ENCODE measurements at regions not wholly inside any gene's neighbourhood (a gene's known extent, or its start where the extent isn't known, plus 50 kb on each side); places are given as distances from the start of the nearest gene placed in this dataset.

DNA sequence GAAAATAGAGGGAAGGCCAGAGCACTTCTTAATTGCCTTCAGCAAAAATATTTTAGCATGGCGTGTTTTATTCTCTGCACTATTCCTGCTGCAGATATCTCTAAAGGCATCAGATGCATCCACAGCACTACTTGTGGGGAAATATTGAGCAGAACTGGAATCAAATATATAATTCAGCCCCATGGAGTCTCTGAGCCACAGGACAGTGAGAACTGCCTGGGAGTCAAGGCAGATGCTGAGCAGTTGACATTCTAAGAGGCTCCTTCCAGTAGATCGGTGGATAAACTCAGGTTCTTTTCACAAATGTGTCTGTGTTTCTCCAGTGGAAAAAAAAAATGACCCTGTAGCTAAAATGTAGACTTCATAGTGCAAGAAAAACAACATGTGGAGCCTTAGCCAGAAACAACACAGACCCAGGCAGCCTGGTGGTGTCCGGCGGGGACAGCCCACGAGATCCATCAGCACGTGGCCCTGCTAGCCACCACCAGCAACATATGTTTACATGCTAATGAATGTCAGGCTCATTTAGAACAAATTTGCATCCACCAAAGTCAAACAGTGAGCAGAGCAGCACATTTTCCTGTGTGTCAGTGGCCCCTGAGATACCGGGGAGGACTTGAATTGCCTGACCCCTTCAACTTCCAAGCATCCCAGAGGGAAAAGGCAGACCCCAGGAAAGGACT lies 123.3 kb upstream of the PFKP start:
- TF ChIP-seq MYNN (tag by site-specific recombination; IDR thresholded peaks at IDR 0.05; ENCODE audit: borderline replicate concordance): no peak
- TF ChIP-seq, protein P1, sequence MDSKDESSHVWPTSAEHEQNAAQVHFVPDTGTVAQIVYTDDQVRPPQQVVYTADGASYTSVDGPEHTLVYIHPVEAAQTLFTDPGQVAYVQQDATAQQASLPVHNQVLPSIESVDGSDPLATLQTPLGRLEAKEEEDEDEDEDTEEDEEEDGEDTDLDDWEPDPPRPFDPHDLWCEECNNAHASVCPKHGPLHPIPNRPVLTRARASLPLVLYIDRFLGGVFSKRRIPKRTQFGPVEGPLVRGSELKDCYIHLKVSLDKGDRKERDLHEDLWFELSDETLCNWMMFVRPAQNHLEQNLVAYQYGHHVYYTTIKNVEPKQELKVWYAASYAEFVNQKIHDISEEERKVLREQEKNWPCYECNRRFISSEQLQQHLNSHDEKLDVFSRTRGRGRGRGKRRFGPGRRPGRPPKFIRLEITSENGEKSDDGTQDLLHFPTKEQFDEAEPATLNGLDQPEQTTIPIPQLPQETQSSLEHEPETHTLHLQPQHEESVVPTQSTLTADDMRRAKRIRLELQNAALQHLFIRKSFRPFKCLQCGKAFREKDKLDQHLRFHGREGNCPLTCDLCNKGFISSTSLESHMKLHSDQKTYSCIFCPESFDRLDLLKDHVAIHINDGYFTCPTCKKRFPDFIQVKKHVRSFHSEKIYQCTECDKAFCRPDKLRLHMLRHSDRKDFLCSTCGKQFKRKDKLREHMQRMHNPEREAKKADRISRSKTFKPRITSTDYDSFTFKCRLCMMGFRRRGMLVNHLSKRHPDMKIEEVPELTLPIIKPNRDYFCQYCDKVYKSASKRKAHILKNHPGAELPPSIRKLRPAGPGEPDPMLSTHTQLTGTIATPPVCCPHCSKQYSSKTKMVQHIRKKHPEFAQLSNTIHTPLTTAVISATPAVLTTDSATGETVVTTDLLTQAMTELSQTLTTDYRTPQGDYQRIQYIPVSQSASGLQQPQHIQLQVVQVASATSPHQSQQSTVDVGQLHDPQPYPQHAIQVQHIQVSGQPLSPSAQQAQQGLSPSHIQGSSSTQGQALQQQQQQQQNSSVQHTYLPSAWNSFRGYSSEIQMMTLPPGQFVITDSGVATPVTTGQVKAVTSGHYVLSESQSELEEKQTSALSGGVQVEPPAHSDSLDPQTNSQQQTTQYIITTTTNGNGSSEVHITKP (tag by site-specific recombination; IDR thresholded peaks at IDR 0.05): no peak
- TF ChIP-seq ZBTB21 (tag by site-specific recombination; IDR thresholded peaks at IDR 0.05): no peak
- TF ChIP-seq ZNF140 (tag by site-specific recombination; IDR thresholded peaks at IDR 0.05): no peak
- TF ChIP-seq, protein P2, sequence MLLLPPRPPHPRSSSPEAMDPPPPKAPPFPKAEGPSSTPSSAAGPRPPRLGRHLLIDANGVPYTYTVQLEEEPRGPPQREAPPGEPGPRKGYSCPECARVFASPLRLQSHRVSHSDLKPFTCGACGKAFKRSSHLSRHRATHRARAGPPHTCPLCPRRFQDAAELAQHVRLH (tag by site-specific recombination; IDR thresholded peaks at IDR 0.05): no peak
- TF ChIP-seq ZNF626 (tag by site-specific recombination; IDR thresholded peaks at IDR 0.05): no peak
- TF ChIP-seq, protein P3, sequence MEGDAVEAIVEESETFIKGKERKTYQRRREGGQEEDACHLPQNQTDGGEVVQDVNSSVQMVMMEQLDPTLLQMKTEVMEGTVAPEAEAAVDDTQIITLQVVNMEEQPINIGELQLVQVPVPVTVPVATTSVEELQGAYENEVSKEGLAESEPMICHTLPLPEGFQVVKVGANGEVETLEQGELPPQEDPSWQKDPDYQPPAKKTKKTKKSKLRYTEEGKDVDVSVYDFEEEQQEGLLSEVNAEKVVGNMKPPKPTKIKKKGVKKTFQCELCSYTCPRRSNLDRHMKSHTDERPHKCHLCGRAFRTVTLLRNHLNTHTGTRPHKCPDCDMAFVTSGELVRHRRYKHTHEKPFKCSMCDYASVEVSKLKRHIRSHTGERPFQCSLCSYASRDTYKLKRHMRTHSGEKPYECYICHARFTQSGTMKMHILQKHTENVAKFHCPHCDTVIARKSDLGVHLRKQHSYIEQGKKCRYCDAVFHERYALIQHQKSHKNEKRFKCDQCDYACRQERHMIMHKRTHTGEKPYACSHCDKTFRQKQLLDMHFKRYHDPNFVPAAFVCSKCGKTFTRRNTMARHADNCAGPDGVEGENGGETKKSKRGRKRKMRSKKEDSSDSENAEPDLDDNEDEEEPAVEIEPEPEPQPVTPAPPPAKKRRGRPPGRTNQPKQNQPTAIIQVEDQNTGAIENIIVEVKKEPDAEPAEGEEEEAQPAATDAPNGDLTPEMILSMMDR (tag by site-specific recombination; IDR thresholded peaks at IDR 0.05): no peak
- no peak for TF ChIP-seq ZNF366 (tag by site-specific recombination; conservative IDR thresholded peaks at IDR 0.05)
- no peak for TF ChIP-seq ZNF274 (IDR thresholded peaks at IDR 0.05; ENCODE audit: low read length)
- no peak for TF ChIP-seq ZNF274 (tag by site-specific recombination; IDR thresholded peaks at IDR 0.05; ENCODE audit: borderline replicate concordance)
- TF ChIP-seq SP2 (tag by site-specific recombination; IDR thresholded peaks at IDR 0.05): no peak
- TF ChIP-seq YY1 (tag by site-specific recombination; IDR thresholded peaks at IDR 0.05): no peak
